HG02623 (cell line): ENCODE measurements at regions not wholly inside any gene's neighbourhood (a gene's known extent, or its start where the extent isn't known, plus 50 kb on each side); places are given as distances from the start of the nearest gene placed in this dataset.

Source experiments
- ATAC-seq: cut with Tn5 transposase; IDR thresholded peaks from one replicate; pipeline ENCODE4 v1.9.1; 2021; ENCODE audit warnings: moderate library complexity; ENCODE audit not compliant: unreplicated experiment

DNA sequence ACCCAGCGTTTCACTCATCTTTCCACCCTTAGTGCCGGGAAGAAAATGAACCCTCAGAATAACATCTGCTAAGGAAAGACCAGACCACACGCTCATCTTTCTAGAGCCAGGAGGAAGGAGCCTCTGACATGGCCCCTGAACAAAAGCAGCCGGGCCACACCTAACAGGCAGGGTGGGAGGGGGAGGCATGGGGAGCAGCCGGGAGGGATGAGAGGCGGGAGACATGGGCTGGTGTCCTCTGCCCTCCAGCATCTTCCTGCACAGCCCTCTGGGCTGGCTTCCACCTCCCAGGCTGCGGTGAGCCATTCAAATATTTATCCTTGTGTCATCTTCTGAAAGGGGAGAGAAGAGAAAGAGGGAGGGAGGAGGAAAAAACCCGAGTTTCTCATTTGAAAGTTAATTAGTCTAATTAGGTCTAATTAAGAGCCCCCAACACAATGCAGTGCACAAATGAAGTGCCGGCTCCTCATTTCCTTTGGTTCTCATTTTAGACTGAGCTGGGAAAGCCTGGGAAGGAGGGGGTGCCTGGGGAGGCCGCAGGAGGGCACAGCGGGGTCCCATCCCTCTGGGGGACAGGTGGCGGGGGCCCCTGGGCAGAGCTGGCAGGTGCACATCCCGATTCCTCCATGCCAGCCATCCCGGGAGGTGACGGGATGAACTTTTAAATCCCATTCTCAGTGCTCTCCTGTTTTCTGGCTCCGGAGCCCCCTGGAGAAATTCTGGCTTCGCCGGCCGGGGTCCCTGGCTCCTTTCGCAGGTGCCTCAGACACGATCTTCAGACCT lies 90.5 kb downstream of the ENGASE start:
- ATAC-seq = no peak

DNA sequence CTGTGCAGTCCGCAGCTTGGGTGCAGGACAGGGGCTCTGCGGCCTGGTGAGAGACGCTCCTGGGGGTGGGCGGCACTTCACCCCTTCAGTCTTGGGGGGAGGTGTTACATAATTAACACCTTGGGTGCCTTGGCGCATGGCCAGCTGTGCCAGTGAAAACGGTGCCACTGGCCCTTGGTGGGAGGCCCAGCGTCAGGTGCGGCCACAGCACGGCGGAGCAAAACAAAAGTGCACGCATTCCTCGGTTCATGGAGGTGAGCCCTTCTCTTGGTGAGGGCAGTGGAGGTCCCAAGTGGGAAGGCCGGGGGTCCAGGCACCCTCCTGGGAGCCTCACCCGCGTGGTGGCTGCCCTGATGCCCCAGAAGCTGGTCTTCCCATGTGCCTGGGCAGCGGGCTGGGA lies 89.8 kb downstream of the ENGASE start:
- ATAC-seq = no peak

DNA sequence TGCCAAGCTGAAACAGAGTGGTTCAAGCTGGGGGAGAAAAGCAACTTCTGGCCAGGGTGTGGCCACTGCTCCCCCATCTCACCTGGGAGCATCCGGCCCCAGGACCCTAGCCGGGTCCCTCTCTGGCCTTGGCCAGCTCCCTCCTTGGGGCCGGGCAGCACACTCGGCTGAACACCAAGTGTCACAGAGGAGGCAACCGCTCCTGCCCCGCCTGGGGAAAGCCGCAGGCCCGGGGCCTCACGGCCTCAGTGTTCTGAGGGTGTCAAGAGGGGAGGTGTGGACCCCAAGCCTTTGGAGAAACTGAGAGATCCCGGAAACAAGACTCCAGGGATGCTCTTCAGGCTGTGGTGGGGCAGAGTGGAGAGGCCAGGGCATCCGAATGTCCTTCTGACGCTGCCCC lies 88.4 kb downstream of the ENGASE start:
- ATAC-seq = no peak

DNA sequence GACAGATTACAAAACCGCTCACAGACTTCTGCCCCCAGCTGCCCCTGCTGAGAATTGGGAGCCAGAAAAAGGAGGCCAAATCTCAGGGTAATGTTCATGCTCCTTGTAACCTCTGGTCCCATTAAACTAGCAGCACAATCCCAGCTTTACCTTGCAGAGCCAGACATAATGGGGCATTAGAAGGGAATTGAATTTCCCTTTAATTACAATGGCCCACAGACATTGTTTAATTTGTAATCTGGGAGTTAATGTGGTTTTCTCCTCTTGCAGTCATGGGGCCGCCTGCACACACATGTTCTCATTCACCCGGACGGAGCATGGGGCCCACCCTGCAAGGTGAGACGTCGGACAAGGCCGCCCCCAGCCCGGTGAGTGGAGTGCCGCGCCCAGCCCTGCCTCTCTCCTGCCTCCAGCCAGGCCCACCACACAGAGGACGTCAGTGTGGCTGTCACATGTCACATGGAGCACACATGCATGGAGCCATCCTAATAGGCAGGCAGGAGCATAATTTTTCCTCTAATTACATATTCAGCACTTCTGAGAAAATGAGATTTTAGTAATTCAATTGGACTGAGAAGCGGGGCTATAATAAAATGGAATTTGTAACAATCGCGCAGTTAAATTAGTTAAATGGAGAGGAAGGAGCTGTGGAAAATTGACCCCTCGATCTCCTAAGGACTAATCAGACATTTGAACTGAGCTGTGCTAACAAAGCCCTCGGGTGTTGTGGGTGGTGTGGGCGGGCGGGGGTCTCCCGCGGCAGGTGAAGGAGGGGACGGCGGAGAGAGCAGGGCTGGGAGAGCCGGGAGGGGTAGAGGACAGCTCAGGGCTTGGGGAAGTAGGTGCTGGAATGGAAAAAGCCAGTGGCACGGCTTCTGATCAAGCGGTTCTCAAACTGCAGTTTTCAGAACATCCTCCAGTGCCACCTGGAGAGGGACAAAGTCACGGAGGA lies 87.7 kb downstream of the ENGASE start:
- no peak for ATAC-seq

DNA sequence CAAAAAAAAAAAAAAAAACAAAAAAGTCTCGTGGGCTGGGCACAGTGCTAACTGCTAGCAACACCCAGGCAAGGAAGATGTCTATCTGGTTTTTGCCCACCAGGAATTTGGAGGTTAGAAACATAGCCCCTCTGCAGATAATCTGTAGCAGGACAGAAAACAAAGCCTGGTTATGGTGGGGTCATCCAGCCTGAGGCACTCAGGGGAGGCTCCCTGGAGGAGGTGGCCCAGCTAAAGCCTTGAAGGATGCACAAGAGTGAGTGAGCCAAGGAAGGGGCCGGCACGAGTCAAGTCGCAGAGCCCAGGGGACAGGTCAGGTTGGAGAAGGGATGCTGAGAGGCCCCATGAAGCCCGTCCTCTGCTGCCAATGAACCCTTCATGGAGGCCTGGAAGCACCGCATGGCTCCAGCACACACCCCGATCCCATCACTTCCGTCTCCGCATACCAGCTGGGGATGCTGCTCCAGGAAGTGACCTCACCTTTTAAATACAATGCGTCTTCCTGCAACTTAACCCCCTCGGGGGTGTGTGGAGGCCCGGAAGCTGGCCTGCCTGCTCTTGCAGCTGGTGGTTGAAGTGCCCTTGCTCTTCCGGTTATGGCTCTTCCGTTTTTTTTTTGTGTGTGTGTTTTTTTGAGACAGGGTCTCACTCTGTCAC lies 86.5 kb downstream of the ENGASE start:
- ATAC-seq = no peak

DNA sequence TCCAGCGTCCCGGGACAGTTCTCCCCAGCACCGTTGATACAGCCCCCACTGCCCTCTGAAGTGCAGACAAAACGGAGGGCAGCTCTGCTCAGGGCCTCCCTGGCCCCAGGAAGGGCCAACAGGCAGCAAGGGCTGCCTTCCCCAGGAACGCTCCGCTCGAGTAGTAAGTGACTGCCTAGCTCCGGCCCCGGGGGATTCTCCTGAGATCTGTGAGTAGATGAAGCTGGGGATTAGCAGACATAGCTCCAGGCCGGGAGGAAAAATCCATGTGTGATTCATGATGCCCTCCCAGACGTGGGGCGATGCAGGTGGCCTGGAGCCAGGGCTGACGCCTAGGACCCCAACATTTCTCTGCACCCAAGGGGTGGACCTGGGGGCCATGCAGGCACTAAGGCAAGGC lies 85.3 kb downstream of the ENGASE start:
- ATAC-seq = no peak

DNA sequence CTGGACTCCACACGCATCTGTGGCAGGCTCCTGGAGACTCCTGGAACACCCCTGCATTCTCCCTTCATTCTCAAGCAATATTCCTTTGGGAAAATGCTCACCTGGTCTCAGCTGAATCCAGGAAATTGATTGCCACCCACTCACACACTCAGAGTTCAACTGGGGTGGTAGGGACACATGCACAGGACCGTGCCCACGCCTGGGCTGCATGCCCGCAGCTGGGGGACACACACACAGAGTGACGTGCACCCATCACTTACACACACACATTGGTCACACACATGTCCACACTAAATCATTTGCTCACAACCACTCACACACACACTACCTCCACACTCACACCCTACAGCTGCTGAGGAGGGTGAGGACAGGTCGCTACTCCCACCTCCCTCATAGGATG lies 84.8 kb downstream of the ENGASE start:
- no peak for ATAC-seq

DNA sequence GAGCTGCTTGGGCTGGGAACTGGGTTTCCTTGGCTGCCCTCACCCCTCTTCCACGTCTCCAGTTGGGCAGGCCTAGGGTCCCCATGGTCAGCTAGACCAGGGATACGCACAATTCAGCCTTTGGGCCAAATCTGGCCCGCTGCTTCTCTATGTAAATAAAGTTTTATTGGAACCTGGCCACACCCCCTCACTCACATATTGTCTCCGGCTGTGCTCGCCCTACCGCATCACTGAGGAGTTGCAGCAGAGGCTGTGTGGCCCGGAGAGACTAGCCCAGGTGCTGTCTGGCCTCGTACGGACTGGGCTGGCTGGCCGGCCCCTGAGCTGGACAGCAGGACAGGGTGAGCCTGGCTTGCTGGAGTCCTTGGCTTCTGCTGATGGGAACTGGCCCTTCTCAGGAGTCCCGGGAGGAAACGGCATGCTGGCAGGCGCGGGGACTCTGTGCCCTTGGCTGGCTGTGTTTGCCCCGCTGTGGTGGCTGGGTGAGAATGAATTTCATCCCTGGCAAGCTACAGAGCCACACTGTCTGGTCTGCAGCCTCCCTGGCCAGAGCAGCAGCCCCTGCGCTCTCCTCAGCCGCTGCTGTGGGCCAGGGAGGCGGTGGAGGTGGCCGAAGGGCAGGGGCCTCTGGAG lies 82.0 kb downstream of the ENGASE start:
- no peak for ATAC-seq

DNA sequence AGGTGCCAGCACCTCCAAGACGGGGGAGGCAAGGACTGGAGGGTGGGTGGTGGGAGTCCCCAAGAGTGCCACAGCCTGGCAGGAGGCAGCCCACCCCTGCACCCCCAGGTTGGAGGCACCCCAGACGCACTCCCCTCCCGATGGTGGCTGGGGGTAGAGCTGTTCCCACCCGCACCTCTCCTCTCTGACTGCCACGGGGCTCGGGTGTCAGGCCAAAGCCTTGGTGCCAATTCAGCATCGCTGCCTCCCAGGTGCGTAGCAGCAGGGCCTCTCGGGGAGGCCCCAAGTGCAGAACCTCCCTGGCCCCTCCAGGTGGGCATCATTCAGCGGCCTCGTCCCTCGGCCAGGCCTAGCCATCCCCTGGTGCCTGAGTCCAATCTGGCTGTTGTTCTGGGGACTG lies 81.1 kb downstream of the ENGASE start:
- no peak for ATAC-seq

DNA sequence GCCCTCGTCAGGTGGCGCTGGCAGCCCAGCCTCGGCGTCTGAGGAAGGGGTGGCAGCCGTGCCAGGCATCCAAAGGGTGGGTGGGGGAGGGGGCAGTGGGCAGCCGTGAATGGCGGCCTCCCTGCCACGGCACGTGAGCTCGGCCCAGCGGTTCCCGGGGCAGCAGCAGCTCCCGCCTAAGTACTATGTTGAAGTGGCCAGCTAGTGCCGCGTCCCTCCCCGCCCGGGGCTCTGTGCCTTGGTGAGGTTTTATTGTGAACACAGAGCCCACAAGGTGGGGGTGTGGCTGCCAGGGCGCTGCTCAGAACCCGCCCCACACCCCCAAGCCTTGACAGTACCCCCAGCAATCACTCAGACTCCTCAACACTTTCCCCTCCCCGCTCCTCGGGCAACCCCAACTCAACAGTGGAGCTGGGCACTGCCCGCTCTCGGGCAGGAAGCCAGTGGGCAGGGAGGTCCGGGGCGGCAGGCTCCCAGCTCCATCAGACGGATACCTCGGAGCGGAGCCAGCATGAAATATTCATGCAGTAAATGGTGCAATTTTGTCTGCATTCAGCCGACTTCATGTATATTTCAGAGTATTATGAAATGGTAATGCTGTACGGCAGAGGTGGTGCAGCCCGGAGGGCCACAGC lies 80.4 kb downstream of the ENGASE start:
- ATAC-seq = no peak

DNA sequence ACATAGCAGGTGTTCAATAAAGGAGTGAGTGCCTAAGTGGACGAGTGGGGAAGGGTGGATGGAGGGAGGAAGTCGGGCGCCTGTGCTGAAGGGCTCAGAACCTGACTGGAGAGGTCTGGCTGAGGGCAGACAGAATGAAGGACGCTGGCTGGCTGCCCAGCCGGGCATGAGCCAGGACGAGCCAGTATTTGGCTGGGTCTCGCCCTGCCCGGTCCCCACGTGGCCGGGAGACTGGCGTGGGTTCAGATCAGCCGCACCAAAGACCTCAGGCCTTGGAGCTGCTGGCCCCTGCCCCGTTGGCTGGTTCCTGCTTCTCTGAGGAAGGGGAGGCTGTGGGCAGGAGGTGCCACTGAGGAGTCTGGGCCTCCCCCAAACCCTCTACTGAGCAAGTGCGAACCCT lies 79.8 kb downstream of the ENGASE start:
- no peak for ATAC-seq

DNA sequence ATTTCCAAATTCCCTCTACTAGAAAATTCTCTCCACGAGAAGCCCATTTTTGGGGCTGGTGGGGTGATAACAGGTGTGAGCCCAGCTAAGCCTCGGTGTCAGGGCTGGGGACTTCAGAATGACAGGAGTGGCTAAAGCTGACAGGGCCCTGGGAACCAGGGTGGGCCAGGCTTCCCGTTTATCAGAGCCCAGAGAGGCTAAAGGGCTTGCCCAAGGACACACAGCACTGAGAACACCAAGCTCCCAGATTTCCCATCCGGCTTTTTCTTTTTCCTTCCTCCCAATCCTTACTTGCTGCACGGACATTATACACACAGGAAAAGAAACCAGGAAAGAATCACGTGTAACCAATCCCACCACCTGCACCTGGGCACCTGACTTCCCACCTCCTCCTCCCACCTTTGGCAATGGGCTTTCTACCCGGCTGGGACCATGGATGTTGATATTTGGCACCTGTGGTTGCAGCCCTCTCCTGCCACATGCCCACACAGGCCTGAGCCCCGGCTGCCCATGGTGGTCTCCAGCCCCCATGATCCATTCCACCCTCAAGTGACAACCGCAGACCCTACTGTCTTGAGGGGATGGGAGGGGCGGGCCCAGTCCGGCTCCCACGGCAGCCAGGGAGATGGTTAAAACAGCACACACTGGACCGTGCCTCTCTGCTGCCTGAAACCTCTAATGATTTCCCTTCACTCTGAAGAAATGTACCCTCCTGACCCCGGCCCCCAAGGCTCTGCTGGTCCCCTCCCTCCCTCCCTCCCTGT lies 78.9 kb downstream of the ENGASE start:
- ATAC-seq = no peak

DNA sequence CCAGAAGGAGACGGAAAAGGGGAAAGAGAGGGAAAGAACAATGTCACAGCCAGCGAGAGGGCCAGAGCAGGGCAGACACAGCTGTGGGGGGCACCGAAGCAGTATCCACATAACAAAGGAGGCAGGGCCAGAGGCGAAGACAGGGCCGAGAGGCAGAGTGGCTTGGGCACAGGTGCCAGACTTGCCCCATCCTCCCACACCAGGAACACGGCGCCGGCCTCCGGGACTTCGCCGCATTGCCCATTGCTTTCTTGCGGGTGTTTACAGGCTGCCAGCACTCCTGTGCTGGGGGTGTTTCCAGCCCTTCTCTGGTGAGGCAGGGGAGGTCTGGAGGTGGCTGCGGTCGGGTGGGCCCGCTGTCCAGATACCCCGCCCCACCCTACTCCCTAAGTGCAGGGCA lies 78.0 kb downstream of the ENGASE start:
- no peak for ATAC-seq

DNA sequence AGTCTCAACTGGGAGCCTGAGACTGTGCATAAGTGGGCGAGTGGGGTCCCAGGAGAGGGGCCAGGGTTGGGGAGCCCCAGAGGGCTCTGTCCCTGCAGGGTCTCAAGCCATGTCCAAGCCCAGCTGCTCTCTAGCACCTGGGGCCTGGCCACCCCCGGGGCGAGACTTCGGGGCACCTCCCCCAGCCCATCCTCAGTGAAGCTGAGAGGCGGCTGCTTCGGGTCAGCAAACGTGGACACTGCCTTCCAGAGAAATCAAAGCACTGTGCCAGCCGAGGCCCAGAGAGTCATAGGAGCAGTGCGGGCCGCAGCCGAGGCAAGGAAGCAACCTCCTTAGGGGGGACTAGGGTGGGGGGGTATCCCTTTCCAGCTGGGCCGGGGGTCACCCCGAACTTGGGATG lies 77.5 kb downstream of the ENGASE start:
- ATAC-seq = no peak

DNA sequence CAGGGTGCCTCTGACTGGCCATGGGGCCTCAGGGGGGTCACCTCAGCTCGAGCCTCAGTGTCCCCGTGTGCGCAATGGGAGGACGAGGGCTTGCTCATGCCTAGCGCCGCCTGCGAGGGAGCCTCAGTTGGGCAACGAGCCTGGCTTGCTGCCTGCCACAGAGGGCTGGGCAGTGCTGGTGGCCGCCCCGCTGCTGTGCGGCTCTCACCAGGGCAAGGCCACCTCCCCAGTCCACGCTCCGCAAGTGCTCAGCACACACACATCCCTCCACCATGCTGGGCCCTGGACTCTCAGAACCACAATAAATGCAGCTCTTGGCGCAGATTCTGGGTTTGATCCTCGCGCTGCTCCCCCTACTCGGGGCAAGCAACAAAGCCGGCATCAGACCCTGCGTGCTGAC lies 76.2 kb downstream of the ENGASE start:
- no peak for ATAC-seq

DNA sequence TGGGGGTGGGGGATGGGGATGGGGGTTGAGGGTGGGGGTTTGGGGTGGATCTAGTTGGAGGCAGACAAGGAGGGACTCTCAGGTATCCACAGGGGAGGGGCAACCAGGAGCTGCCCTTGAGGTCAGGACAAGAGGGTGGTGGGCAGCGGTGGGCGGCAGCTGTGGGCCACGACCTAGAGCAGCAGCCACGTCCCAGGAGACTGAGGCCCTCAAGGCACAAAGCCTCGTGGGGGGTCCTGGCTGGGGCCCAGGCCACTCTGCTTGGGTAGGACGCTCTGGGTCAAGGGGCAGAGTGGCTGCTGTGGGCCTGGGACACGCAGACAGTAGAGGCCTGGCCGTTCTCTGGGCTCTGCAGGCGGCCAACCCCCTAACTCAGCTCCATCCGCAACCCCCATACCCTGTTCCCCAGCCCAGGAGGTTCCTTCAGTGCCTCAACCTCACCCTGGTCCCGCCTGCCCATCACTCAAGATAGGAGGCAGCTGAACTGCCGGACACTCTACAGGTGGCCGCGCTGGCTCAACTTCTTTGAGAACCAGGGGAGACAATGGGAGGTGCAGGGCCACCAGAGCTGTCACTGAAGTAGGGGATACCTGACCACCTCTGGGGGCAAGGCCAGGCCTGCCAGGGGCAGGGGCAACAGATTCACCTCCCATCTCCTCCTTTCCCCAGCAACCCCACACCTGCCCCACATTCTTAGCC lies 75.6 kb downstream of the ENGASE start:
- no peak for ATAC-seq

DNA sequence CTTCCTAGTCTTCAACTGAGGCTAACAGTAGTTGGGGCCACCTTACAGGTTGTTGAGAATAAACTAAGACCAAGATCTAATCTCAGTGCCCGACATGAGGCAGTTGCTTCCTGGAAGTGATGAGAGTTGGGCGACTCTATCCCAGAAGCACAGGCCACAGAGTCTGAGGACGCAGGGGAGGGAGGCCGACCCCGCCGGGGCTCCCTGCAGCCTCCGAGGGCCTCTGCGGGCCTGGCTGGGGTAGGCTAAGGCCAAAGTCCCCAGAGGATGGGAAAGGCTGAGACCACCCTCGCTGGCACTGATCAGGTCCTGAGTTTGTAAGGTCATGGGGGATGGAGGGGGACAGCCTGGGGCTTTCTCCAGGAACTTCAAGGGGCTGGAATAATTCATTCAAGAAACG lies 74.0 kb downstream of the ENGASE start:
- ATAC-seq = no peak

DNA sequence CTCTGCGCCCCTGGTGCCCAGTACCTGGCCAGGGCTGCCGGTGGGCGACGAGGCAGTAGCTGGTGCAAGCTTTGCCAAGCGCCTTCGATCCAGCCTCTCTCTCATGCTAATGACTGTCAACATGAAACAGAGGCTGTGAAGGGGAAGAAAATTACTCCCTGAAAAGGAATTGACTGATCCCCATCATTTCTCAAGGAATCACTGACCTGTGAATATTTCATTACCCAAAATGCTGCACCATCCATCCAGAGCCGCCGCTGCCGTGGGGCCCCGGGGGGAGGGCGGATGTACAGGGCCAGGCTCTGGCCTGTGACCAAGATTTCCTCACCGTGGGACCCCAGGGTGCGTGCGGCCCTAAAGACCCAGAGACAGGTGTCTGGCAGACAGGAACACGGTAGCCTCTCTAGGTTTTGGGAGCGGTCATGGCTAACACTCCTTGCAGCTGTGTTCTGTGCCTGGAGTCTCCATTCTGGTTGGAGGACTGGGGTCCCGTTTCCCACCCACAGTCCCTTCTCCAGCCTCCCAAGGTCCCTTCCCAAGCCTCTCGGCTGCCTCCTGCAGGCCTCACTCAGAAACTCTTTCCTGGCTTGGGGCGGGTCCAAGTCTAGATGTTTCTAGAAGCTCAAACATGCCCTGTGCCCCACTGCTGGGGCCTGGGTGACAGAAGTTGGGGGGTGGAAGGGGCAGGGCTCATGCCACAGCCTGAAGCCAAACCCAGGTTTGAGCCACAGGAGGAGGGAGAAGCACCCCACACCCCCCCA lies 73.3 kb downstream of the ENGASE start:
- ATAC-seq = no peak

DNA sequence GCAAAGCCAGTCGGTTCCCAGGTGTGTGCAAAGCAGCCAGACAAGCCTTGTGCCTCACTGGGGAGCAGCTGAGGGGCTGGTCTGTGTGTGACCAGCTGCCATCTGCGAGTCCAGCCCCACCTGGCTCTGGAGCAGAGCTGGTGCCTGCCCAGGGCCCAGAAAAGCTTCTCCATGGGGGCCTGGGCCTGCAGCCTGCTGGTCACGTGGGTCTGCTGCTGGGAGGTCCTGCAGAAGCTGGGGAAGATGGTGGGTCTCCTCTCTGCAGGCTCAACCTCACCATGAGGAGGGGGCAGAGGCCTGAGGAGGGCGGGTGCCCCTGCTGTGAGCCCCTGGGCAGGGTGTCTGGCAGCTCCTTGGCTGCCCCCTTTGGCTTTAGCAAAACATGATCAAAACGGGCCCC lies 71.9 kb downstream of the ENGASE start:
- no peak for ATAC-seq
